Naive thymus-derived CD8-positive, alpha-beta T cell (primary cell): ENCODE measurements at regions not wholly inside any gene's neighbourhood (a gene's known extent, or its start where the extent isn't known, plus 50 kb on each side); places are given as distances from the start of the nearest gene placed in this dataset.

Experiments used
- ATAC-seq, 2 donors: fragments of 150-1000 bp; cut with Tn5 transposase in 1 of 2; sonication (Bioruptor Pico), chemical (Tn5 transposase) in 1 of 2; 1 replicate in 1 of 2; 2 replicates in 1 of 2; pipeline ENCODE4 v1.10.0; 2021; ENCODE audit warnings: mild to moderate bottlenecking in 2 of 2, moderate library complexity in 2 of 2
- POLR2A ChIA-PET: fragments of 350-600 bp; sonication (Branson Sonifier 250); formaldehyde crosslinking; loops from one replicate; lab custom pipeline; 2021; ENCODE audit warnings: antibody characterized with exemption; lab: Charles Lee
- DNase-seq, 10 donors: peaks; one replicate each; pipeline versions ENCODE4 v3.0.0 to v3.0.0-alpha.2; 2020 to 2022
- H3K27ac Mint-ChIP-seq, 10 donors: one replicate each; pipeline ENCODE4 v1.8.0; 2020 to 2022; ENCODE audit warnings: mild to moderate bottlenecking in 10 of 10, mixed read lengths in 10 of 10, moderate library complexity in 4 of 10, inconsistent platforms in 1 of 10
- H3K27me3 Mint-ChIP-seq, 5 donors: one replicate each; pipeline ENCODE4 v1.8.0; 2021 to 2022; ENCODE audit warnings: mixed read lengths in 5 of 5
- H3K36me3 Mint-ChIP-seq, 3 donors: one replicate each; pipeline ENCODE4 v1.8.0; 2020 to 2022; ENCODE audit warnings: mixed read lengths in 3 of 3, mild to moderate bottlenecking in 2 of 3, inconsistent platforms in 1 of 3
- H3K4me1 Mint-ChIP-seq, 4 donors: one replicate each; pipeline ENCODE4 v1.8.0; 2021 to 2022; ENCODE audit warnings: mixed read lengths in 4 of 4
- H3K4me3 Mint-ChIP-seq, 10 donors: one replicate each; pipeline ENCODE4 v1.8.0; 2020 to 2022; ENCODE audit warnings: mild to moderate bottlenecking in 10 of 10, mixed read lengths in 10 of 10, moderate library complexity in 6 of 10, inconsistent platforms in 1 of 10
- H3K9me3 Mint-ChIP-seq, 9 donors: one replicate each; pipeline ENCODE4 v1.8.0; 2020 to 2022; ENCODE audit warnings: mixed read lengths in 9 of 9, mild to moderate bottlenecking in 3 of 9, inconsistent platforms in 1 of 9, moderate library complexity in 1 of 9

- DNase-seq, result peak in 2 of 10 donors; percentile 3 to 25
- H3K9me3 Mint-ChIP-seq, result peaks cover 0 to 4% (median 0%) of the 10 kb centered on the region in 9 donors
- POLR2A ChIA-PET, result interaction anchor here (1.0 to 2.5 kb wide), 3 partner anchors 18 to 502 kb away, joined by 4 to 18 read pairs (median 5); no protein-coding TSS in a partner anchor
- H3K27ac Mint-ChIP-seq, result peak overlapping the region in 9 of 10 donors; percentile 88 to 99 (median 93)
- H3K27me3 Mint-ChIP-seq, result peaks cover 0 to 4% (median 0%) of the 10 kb centered on the region in 5 donors
- ATAC-seq, result peak; percentile 71 to 84
- peak overlapping the region; percentile 73 to 95 (median 88) for H3K4me3 Mint-ChIP-seq
- peaks cover 0 to 2% (median 0%) of the 10 kb centered on the region in 3 donors for H3K36me3 Mint-ChIP-seq
- H3K4me1 Mint-ChIP-seq, result peaks cover 9 to 46% (median 26%) of the 10 kb centered on the region in 4 donors
These were observed 379.2 kb upstream of the OR4E1 start for GRCh38 chr14:22052795-22053194.

- peak in 6 of 10 donors; percentile 13 to 69 (median 55) for DNase-seq
- Mint-ChIP-seq H3K9me3 (peaks cover 0 to 2% (median 0%) of the 10 kb centered on the region in 9 donors), H3K27ac (peak overlapping the region in 9 of 10 donors; percentile 81 to 94 (median 91)), H3K4me1 (peaks cover 7 to 39% (median 32%) of the 10 kb centered on the region in 4 donors), H3K4me3 (peak overlapping the region; percentile 27 to 76 (median 64)), H3K36me3 (peaks cover 0 to 1% (median 0%) of the 10 kb centered on the region in 3 donors), H3K27me3 (peaks cover 0 to 4% (median 0%) of the 10 kb centered on the region in 5 donors)
- ATAC-seq, result peak; percentile 83 to 93
- POLR2A ChIA-PET, result interaction anchor here (0.6 to 2.0 kb wide), 8 partner anchors 24 to 509 kb away, joined by 3 to 6 read pairs (median 4); no protein-coding TSS in a partner anchor
These were observed 373.5 kb upstream of the OR4E1 start for GRCh38 chr14:22047115-22047514.

GRCh38 chr14:22046063-22046462 is 372.4 kb upstream of the OR4E1 start:
- Mint-ChIP-seq H3K36me3 (no peaks in the 10 kb centered on the region), H3K27ac (peak overlapping the region; percentile 65 to 94 (median 81)), H3K9me3 (no peaks in the 10 kb centered on the region), H3K4me3 (peak overlapping the region in 9 of 10 donors; percentile 9 to 69 (median 44)), H3K27me3 (peaks cover 0 to 7% (median 0%) of the 10 kb centered on the region in 5 donors), H3K4me1 (peaks cover 5 to 39% (median 29%) of the 10 kb centered on the region in 4 donors)
- POLR2A ChIA-PET, result interaction anchor here (0.8 to 2.0 kb wide), 5 partner anchors 24 to 510 kb away, joined by 3 to 5 read pairs (median 4); no protein-coding TSS in a partner anchor
- DNase-seq (no peak), ATAC-seq (peak in 1 of 2 donors; percentile 40)

- Mint-ChIP-seq H3K4me3 (no peak overlapping the region), H3K27ac (peak overlapping the region in 1 of 10 donors; percentile 32)
These were observed 370.6 kb upstream of the OR4E1 start for GRCh38 chr14:22044193-22044592.

GRCh38 chr14:22040781-22041125 is 367.1 kb upstream of the OR4E1 start:
- H3K4me3 Mint-ChIP-seq, result peak overlapping the region; percentile 60 to 88 (median 84)
- POLR2A ChIA-PET, result interaction anchor here (0.6 to 1.3 kb wide), 4 partner anchors 30 to 512 kb away, joined by 3 to 6 read pairs (median 4); no protein-coding TSS in a partner anchor
- H3K9me3 Mint-ChIP-seq, result no peaks in the 10 kb centered on the region
- H3K27me3 Mint-ChIP-seq, result peaks cover 0 to 16% (median 0%) of the 10 kb centered on the region in 5 donors
- ATAC-seq, result peak in 1 of 2 donors; percentile 42
- H3K27ac Mint-ChIP-seq, result peak overlapping the region in 9 of 10 donors; percentile 52 to 91 (median 84)
- H3K4me1 Mint-ChIP-seq, result peaks cover 0 to 18% (median 7%) of the 10 kb centered on the region in 4 donors
- DNase-seq, result no peak
- H3K36me3 Mint-ChIP-seq, result no peaks in the 10 kb centered on the region

More at GRCh38 chr14:22044193-22044592, 370.6 kb upstream of the OR4E1 start:
- Mint-ChIP-seq H3K4me1 (peaks cover 6 to 42% (median 25%) of the 10 kb centered on the region in 4 donors), H3K27me3 (peaks cover 0 to 7% (median 0%) of the 10 kb centered on the region in 5 donors), H3K36me3 (no peaks in the 10 kb centered on the region), H3K9me3 (no peaks in the 10 kb centered on the region)
- DNase-seq, result no peak
- POLR2A ChIA-PET, result no interaction called here
- no peak for ATAC-seq

- Mint-ChIP-seq H3K36me3 (no peaks in the 10 kb centered on the region), H3K9me3 (no peaks in the 10 kb centered on the region), H3K4me1 (peaks cover 0 to 18% (median 7%) of the 10 kb centered on the region in 4 donors), H3K27ac (peak overlapping the region in 9 of 10 donors; percentile 71 to 91 (median 84)), H3K4me3 (peak overlapping the region; percentile 60 to 88 (median 84)), H3K27me3 (peaks cover 0 to 16% (median 0%) of the 10 kb centered on the region in 5 donors)
- DNase-seq, result peak; percentile 11 to 71 (median 44)
- POLR2A ChIA-PET, result interaction anchor here (0.6 to 1.3 kb wide), 5 partner anchors 31 to 517 kb away, joined by 3 to 4 read pairs (median 3); no protein-coding TSS in a partner anchor
- ATAC-seq, result peak; percentile 96 to 97
These were observed 366.5 kb upstream of the OR4E1 start for GRCh38 chr14:22039938-22040780.

GRCh38 chr14:22036541-22037239 is 363.1 kb upstream of the OR4E1 start:
- POLR2A ChIA-PET, result no interaction called here
- H3K27me3 Mint-ChIP-seq, result peaks cover 0 to 14% (median 0%) of the 10 kb centered on the region in 5 donors
- peaks cover 0 to 13% (median 7%) of the 10 kb centered on the region in 4 donors for H3K4me1 Mint-ChIP-seq
- no peaks in the 10 kb centered on the region for H3K36me3 Mint-ChIP-seq
- H3K4me3 Mint-ChIP-seq, result no peak overlapping the region
- H3K9me3 Mint-ChIP-seq, result no peaks in the 10 kb centered on the region
- DNase-seq (no peak), ATAC-seq (no peak)
- H3K27ac Mint-ChIP-seq, result no peak overlapping the region

GRCh38 chr14:22026527-22026926 is 352.9 kb upstream of the OR4E1 start:
- DNase-seq (no peak), ATAC-seq (peak in 1 of 2 donors; percentile 23)
- Mint-ChIP-seq H3K4me3 (no peak overlapping the region), H3K9me3 (no peaks in the 10 kb centered on the region), H3K4me1 (peaks cover 2 to 7% (median 6%) of the 10 kb centered on the region in 4 donors), H3K36me3 (no peaks in the 10 kb centered on the region), H3K27ac (no peak overlapping the region), H3K27me3 (peaks cover 0 to 7% (median 0%) of the 10 kb centered on the region in 5 donors)
- POLR2A ChIA-PET, result interaction anchor here (1.4 kb wide), 1 partner anchor 23 kb away, joined by 6 read pairs; no protein-coding TSS in a partner anchor

- Mint-ChIP-seq H3K4me1 (peaks cover 2 to 7% (median 6%) of the 10 kb centered on the region in 4 donors), H3K36me3 (no peaks in the 10 kb centered on the region), H3K27ac (no peak overlapping the region), H3K4me3 (no peak overlapping the region), H3K27me3 (peaks cover 0 to 7% (median 0%) of the 10 kb centered on the region in 5 donors), H3K9me3 (no peaks in the 10 kb centered on the region)
- POLR2A ChIA-PET, result interaction anchor here (1.4 kb wide), 1 partner anchor 22 kb away, joined by 6 read pairs; no protein-coding TSS in a partner anchor
- DNase-seq (no peak), ATAC-seq (no peak)
These were observed 352.3 kb upstream of the OR4E1 start for GRCh38 chr14:22025879-22026278.

- Mint-ChIP-seq H3K4me1 (peaks cover 2 to 8% (median 6%) of the 10 kb centered on the region in 4 donors), H3K27ac (no peak overlapping the region), H3K9me3 (no peaks in the 10 kb centered on the region), H3K36me3 (no peaks in the 10 kb centered on the region), H3K4me3 (no peak overlapping the region), H3K27me3 (peaks cover 0 to 7% (median 0%) of the 10 kb centered on the region in 5 donors)
- POLR2A ChIA-PET, result no interaction called here
- ATAC-seq (no peak), DNase-seq (no peak)
These were observed 350.5 kb upstream of the OR4E1 start for GRCh38 chr14:22024137-22024536.

GRCh38 chr14:22018890-22019289 is 345.3 kb upstream of the OR4E1 start:
- DNase-seq (no peak), ATAC-seq (no peak)
- Mint-ChIP-seq H3K36me3 (no peaks in the 10 kb centered on the region), H3K27me3 (peaks cover 0 to 4% (median 0%) of the 10 kb centered on the region in 5 donors), H3K9me3 (no peaks in the 10 kb centered on the region), H3K4me1 (peaks cover 0 to 1% (median 0%) of the 10 kb centered on the region in 4 donors), H3K27ac (no peak overlapping the region), H3K4me3 (no peak overlapping the region)
- POLR2A ChIA-PET, result no interaction called here

- no peaks in the 10 kb centered on the region for H3K36me3 Mint-ChIP-seq
- no peak overlapping the region for H3K4me3 Mint-ChIP-seq
- H3K27ac Mint-ChIP-seq, result no peak overlapping the region
- POLR2A ChIA-PET, result no interaction called here
- no peaks in the 10 kb centered on the region for H3K9me3 Mint-ChIP-seq
- peaks cover 0 to 12% (median 3%) of the 10 kb centered on the region in 4 donors for H3K4me1 Mint-ChIP-seq
- DNase-seq (no peak), ATAC-seq (no peak)
- H3K27me3 Mint-ChIP-seq, result no peaks in the 10 kb centered on the region
These were observed 338.8 kb upstream of the OR4E1 start for GRCh38 chr14:22012452-22012851.
